HG03457 (cell line): ENCODE measurements at regions not wholly inside any gene's neighbourhood (a gene's known extent, or its start where the extent isn't known, plus 50 kb on each side); places are given as distances from the start of the nearest gene placed in this dataset.

Experiments used
- ATAC-seq: cut with Tn5 transposase; IDR thresholded peaks from one replicate; pipeline ENCODE4 v1.9.1; 2021; ENCODE audit warnings: moderate number of reproducible peaks; ENCODE audit not compliant: unreplicated experiment

DNA sequence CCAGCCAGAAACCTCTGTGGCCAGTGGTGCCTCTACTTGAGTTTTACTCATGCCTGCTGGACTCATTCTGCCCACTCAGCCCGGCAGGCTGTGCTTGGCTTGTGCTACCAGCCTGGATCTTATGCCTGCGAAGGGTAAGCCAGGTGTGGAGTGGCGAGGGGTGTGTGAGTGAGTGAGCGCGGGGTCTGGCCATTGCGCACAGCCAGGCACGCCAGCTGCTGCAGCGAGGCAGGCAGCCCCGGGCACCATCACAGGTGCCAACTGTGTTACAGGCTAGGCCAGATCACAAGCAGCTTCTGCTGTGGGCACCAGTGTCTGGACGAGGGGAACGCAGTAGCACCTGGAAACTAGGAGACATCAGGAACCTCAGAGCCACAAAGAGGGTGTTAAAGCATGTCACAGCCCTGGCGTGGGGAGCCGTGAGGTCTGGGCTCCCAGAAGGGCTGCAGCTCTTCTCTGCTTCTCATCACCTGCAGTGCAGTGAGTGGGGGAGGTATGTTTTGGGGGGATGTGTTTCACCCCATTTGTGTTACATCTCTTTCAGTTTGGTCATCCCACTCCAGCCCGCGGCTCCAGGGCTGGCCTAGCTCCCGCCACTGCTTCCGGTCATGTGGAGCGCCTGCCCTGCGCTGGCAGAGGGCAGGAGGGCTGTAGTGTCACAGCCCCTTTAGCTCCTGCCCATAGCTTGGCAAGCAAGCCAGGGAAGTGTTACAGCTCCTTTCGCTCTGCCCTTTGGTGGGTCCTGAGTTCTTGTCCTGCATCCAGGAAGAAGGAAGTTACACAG, 379.7 kb upstream of the IMPG1 start:
- ATAC-seq, result no peak

DNA sequence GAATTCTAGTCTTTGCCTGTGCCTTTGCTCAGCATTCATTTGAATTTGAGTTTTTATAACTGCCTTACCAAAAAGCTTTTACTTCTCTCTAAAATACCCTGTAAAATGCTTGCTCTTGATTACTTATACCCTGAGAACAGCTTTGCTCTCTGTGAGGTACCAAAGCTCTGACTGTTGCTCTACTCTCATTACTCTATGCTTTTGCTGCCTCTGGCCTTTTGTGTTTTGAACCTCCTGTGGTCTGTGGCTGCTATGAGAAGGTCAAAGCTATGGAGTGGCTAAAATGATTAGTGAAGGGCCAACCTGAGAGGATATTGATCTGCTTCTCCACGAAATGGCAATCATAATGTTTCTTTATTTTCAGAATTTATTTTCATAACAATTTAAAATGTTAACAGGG, 375.6 kb upstream of the IMPG1 start:
- ATAC-seq, result no peak

DNA sequence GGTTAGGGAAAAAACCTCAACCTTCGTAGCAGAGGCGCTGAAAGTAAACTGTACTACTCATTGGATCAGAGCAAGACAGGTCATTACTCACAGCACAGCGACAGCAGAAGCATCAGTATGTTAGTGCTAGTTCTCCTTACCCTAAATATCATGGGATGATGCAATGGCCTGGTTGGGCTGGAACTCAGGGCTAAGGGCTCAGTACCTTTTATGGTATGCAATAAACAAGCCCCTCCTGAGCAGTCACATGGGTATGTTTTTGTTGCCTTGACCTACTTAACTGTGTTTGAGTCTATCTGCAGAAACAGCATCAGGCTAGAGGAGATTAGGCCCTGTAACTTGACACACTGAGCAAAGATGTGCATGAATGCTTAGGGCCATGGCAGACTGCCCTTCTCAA, 369.4 kb upstream of the IMPG1 start:
- no peak for ATAC-seq

DNA sequence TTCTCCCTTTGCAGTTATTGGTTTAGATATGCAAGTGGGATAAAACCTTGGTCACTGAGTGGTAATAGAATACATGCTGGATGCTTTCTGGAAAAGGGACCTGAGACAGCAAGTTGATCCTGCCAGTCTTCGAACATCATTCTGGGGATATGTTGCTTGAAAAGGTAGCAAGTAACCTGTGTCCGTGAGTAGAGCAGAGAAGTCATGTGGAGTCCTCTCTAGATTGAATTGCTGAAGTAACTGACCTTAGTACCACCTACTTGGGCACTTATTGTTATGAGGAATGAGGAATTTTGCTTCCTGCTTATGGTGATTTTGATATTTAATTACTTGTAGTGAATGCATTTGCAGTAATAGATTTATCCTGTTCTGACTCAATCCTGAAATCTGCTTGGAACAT, 367.3 kb upstream of the IMPG1 start:
- no peak for ATAC-seq

DNA sequence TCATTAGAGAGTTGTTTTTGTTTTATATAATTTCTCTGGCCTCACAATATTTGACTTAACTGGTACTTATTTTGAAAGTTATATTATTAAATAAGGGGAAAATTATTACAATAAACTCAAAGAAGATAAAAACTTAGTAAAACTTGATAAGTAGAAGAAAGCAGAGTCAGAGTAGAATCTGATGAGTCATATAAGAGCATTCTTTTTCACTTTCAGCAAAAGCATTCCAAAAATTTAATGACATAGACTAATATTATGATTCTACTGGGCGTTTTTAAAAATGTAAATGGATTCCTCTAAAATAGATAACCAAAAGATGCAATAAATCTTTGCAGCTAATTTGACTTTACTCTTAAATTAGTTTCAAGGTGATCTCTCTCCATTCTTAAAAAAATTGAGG, 366.3 kb upstream of the IMPG1 start:
- ATAC-seq, result no peak

DNA sequence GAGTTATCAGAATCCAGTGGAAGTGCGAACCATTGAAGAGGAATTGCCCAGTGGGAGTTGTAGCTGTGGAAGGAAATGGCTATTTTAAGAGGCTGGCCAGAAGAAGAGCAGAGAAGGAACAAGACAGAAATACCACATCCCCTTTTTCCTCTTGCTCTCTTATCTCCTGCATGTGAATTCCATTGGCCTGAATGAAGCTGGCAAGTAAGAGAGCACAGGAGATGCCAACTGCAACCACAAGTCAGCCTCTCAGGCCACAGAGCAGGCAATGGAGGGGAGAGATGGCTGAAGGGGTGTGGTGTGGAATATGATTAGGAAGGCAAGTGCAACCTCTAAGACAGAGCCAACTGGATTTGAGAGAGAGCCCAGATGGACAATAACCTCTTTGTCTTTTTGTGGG, 362.7 kb upstream of the IMPG1 start:
- no peak for ATAC-seq

DNA sequence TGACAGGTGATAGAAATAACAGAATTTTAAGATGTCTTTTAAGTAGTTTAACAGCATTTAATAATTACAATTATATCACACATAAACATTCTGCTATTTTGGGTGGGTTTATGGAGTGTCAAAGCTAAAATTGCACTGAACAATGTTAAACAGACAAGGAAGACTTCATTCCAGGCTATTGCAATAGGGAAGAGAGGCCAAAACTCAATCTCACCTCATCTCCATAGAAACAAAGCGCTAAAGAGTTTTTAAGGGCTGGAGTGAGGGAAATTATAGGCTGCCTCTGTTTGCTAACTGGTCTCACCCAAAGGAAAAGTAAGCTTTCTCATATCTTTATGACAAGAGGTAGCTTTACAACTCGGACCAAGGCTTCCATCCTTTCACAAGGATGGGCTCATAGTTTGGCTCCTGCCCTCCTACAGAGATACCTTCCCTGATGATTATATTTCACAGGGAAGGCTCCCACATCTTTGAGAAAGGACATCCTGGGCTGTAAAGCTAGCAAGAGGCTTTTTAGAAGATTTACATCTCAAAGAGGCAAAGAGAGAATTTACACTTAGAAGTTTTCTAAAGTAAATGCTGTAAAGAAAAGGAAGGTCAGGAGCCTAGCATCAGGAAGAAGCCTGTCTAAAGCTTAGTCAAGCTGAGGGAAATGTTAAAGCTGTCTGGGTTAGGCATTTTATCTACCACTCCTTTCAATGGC, 350.2 kb upstream of the IMPG1 start:
- ATAC-seq, result no peak

DNA sequence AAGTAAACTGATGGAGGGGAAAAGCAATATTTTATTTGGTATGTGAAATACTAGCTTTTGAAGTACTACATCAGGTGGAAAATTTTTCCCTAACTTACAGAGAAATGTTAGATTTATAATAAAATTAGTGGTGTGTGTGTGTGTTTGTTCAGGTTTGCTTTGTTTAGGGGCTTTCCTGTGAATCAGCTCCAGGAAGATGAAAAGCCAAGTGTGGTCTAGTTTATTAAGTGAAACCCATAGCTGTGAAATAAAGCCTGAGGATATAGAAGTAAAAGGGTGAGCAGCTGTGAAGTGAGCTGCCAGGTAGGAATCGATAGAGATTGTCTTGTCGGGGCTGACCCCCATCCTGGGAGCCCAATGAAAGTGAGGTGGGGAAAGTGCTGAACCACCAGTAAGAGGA, 347.6 kb upstream of the IMPG1 start:
- no peak for ATAC-seq

DNA sequence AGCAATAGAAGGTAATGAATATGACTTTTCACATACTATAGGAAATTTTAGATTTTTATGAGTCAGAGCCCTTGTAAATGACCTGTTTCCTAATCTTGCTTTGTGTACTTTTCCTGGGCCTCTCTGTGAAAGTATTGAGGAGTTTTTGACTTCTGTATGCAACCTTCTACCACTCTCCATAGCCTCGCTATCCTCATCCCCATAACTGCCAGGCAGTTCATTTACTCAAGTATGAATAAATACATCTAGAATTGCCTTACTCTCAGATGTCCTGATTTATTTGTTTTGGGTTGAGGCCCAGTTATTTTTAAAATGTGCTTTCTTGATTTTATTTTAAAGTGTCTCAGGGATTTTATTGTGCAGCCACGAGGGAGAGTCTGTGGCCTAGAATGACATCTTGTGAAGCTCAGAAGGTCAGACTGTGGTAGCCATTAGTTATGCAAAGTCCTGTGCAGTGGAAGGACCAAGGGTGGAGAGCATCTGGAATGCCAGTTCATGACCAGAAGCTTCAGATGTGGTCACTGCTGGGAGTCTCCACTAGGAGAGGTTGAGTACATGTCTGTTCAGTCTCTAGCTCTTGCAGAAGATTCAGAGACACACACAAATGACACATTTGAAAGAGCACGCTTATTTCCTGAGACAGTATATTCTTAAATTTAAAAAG, 346.2 kb upstream of the IMPG1 start:
- no peak for ATAC-seq

DNA sequence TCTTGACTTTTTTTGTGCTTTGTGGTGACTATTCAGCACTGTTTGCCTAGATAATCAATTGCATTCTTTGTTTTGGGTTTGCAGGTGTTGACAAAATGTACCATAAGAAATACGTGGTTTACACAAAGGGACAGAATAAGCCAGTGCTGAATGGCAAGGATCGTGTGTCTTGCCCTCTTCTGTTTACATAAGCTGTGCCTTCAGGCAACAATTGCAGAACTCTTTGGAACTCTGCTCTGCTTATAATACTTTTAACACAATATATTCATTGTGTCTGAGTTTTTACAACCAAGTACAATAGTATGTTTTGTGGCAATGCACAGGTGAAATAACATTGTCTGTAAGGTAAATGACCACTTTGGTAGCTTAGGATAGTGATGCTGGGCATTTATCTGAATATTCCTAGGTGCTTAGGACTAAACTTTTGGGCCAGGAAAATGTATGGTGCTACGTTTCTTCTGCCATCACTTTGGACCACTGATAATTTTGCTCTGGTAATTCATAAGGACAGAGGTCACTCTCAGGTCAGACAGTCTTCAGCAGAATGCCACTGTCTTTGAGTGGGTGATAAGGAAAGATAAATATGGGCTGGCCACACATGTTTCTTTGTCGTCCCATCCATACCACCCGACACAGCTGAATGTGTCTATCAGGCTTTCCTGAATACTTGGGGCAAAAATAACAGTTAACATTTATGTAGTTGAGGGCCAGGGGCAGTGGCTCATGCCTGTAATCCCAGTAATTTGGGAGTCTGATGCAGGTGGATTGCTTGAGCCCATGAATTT, 344.6 kb upstream of the IMPG1 start:
- ATAC-seq, result no peak

DNA sequence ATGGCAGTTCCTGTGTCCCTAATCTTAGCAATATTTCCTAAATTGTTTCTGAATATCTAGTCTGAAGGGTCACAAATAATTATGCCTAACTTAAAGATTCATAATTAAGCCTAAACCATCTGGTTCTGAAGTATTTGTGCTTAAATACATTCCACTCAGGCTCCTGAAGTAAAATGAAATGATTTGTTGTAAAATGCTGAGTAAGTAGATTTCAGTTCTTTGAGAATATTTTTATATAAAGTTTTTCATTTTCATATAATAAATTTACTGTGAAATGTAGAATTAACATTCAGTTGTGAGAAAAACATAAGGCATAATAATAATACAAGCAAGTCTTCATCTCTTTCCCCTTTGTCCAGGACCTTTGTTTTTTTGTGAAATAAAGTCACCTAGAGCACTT, 330.6 kb upstream of the IMPG1 start:
- ATAC-seq, result no peak

DNA sequence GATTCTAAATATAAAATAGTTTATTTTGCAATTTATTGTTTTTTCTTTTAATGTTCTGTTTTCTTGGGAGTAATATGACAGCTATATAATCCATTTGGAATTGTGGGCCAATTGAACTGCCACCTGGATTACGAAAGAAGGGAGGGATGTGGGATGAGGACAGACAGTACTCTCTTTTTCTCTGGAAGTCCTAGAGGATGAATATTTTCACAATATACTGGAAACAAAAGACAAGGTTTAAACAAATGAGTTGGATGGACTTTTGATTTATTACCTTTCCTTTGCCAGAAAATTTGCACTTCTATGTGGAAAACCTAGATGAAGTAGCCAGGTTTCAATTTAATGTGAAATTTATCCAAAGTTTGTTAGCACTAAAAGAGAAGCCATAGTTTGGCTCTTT, 325.5 kb upstream of the IMPG1 start:
- no peak for ATAC-seq

DNA sequence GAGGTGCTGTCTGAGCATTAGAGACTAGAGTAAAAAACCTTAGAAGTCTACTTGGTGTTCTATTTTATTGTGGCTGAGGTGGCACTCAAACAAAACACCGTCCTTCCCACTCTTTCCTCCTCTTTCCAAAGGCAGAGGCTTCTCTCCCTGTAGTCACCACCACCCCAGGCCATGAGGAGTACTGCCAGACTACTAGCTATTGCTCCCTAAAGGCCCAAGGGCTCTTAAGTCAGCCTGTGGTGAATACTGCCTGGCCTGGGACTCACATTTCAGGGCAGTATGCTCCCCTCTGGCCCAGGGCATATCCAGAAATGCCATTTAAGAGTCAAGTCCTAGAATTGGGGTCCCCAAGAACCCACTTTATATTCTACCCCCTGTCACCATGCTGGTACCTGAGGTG, 309.7 kb upstream of the IMPG1 start:
- no peak for ATAC-seq

DNA sequence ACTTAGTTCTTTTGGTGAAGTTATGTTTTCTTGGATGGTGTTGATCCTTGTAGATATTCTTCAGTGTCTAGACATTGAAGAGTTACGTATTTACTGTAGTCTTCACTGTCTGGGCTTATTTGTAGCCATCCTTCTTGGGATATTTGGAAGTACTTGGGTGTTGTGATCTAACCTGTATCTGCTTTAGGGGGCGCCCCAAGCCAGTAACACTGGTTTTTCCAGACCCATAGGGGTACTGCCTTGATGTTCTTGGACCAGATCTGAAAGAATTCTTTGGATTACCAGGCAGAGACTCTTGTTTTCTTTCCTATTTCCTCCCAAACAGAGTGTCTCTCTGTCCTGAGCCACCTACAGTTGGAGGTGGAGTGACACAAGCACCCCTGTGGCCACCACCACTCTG, 309.1 kb upstream of the IMPG1 start:
- ATAC-seq, result no peak

DNA sequence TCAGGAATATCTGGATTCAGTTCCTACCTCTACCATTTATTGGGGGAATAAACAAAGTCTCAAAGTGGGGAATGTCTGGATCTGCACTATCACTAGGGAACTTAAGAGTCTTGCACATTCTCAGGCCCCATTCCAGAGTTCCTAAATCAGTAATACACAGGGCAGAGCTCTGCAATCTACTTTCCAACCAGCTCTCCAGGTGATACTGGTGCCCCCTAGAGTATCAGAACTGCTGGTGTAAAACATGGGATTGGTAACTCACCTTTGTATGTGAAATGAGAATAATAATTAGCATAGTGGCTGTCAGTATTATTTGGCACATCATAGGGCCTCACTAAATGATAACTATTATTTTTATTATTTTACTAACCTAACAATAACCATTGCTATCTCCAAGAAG, 278.8 kb upstream of the IMPG1 start:
- ATAC-seq, result no peak

DNA sequence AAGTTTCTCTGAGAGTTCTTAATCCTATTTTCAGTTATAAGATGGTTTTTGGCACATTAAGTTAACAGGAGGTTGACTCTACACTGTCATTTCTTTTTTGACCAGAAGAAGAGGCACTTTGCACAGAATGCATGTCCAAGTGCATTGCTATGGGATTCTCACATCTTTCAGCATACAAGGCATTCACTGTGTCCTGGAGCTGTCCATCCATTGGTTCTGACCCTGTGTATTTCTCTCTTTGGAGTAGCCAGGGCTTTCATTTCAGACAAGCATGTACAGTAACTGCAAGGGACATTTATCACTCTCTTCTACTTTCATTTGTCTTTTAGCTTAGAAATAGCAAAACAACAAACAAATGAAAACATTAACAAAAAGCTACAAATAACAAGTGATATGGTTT, 275.1 kb upstream of the IMPG1 start:
- no peak for ATAC-seq

DNA sequence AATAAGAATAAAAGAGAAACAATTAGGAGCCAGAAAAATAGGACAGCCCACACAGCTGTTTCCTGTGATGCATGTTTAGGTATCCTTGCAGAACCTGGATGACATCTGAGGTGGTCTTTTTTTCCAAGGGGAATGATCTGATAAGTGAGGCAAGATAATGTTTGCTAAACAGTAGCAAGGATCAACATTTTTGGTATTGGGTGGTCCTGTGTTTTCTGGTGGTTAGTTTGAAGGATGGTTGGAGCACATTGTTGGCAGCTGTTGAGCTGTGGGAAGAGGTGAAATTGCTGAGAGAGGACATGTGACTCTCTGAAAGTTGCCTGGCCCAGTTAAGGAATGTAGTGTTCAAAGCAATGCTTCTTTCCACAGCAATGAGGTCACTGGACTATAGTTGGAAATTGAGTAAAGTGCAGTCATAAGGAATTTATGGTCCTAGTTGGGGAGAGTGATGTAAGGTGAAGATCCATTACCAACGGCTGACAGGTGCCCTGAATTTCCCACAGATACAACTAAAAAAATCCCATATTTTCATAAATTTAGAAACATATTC, 270.2 kb upstream of the IMPG1 start:
- no peak for ATAC-seq

DNA sequence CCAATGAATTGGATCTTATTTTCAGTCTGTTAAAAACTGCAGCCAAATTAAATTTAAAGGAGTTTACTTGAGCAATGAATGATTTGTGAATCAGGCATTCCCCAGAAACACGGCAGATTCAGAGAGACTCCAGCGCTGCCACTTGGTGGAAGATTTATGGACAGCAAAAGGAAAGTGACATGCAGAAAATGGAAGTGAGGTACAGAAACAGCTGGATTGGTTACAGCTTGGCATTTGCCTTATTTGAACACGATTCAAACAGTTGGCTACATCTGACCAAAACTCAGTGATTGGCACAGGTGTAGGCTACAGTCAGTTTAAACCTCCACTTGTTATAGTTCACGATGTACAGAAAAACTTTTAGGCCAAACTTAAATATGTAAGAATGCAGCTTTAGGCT, 257.6 kb upstream of the IMPG1 start:
- ATAC-seq, result no peak

DNA sequence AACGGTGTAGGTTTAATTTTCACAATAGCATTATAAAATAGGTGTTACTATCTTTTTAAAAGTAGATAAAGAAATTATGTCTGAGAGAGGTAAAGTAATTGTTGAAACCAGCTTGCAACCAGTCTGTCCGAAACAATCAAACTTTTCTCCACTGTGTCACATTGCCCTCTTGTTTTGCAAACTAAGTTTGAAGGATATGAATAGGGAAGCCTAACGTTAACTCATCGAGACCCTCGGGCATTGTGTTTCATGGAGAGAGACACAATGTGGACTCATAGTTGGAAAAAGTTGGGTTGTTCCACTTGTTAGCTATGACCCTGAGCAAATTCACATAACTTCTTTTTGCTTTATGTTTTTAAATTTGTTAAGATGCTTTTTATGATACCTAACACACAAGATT, 254.4 kb upstream of the IMPG1 start:
- ATAC-seq, result no peak
